ENCODE measurements at regions not wholly inside any gene's neighbourhood (a gene's known extent, or its start where the extent isn't known, plus 50 kb on each side); places are given as distances from the start of the nearest gene placed in this dataset.
"Not testable (repeated sequence)": the region's sequence is repeated elsewhere in the genome, so short reads cannot be mapped to it uniquely, and the experiment has no call there.

DNA sequence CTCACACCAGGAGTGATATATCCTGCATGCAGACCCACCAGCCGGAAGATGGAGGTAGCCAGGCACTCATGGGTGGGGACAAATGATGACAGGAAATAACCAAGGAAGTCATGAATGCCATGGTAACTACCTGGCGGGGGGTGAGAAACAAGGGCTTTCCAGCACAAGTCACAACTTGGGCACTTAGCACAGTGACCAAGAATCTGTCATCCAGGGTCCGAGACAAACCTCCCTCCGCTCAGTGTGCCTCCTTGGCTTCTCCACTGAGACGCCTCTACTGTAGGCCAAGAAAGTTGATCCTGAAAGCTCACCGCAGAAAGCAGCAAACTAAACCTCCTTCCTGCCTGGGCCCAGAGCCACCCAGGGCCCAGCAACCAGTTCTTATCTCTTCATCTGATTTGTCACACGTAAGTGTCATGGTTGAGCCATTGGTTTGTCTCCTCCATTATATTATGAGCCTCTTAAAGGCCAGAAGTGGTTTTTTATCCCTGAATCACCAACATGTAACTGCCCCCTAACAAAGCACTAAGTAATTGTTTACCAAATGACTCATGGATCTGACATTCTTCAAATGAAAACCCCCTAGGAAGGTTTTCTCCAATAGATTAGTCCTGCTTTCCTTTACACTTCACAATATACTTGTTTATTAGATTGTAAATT lies 84.3 kb upstream of the TAB2 start:
- intact Hi-C loops (cut with micrococcal nuclease) = loop anchor here (1.0 to 5.0 kb wide), 6 partner anchors 20 to 201 kb away; no protein-coding TSS in a partner anchor

DNA sequence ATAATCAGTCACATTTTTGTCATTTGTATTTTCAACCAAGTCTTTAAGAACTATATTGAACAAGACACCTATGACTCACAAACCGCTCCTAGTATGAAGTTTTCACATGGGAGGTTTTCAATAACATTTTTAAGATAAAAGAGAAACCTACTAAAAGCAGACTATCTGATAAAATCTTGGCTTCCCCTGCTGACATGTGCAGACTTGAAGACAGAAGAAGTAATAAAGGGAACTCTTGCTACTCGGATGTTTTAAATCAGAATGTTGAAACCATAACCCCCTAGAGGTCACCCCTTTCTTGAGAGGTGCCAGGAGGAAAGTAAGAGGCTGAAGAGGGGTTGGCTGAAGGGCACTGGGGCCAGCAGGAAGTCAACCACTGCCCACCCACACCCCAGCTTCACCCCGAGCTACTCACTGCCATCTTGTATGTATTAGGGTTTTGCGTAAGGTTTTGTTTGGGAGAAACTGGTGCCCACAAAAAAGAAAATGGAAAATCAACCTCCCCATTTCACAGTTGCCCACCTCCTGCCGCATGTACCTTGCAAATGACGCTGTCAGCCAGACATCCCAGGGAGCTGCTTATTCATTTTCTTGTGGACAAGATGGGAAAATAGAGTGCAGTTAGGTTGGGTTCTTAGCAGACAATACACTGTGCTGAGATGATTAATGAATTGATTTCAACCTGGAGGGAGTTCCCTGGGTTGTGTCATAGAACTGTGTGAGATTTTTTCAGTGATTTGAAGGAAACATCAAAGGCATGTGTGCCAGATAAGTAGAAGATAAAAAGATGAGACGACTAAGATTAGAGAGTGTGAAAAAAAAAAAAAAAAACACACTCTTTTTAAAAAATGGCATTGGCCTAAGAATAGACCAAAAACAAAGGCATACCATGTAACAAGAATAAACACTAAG lies 83.2 kb upstream of the TAB2 start:
- intact Hi-C loops (cut with micrococcal nuclease) = loop anchor here (1.0 to 5.0 kb wide), 5 partner anchors 83 to 202 kb away; partner anchors contain the start of gene TAB2

DNA sequence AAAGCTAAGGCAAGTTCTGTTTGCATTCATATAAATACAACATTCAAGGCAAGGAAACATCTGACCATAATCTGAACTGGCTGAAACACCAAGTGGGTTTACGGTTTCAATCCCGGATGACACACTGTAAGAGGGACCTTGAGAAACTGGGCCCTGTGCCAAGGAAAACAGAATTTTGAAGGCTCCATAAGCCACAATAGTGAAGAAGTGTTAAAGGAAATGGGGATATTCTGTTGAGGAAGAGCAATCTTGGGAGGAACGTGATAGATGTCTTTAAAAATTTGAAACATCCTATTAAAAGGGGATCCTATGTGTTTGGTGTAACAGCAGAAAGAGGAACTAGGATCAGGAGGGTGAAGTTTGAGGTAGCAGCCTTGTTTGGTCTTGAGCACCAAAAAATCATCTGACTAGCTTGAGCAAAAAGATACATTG lies 82.4 kb upstream of the TAB2 start:
- intact Hi-C loops (cut with micrococcal nuclease) = loop anchor here (2.0 kb wide), 1 partner anchor 152 kb away; no protein-coding TSS in a partner anchor

DNA sequence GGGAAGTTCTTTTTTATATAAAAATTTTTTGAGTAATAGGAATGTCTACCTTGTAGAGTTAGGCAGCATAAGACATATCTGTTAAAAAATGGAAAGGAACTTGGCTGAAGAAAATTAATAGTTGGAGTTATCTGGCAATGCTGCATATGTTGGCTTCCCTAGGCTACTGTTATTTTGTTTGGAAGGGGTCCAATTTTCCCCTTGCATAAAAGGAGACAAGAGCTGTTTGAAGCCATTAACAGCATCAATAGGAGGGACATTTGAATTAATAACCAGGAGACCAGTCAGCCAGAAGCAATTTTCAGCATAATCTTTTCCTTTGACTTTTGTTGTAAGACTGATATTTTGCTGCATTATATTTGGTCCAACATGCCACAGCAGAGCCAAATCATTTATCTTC lies 80.9 kb upstream of the TAB2 start:
- intact Hi-C loops (cut with micrococcal nuclease) = no loop called here

DNA sequence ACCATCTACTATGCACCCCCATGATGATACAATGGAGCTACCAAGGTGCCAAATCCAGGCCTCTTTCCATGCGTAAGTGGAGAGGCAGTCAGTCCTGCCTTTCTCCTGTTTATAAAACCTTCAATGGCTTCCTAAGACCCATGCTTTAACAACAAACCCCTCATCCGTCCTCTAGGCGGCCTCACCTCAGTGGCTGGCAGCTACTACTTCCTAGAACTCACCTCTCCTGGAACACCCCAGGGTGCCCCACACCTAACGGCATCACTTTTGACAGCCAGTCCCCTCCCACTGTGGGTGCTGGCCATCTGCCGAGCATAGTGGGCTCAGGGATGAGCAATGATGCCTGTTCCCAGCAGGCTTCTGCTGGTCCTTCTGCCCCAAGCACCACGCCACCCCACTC lies 80.0 kb upstream of the TAB2 start:
- intact Hi-C loops (cut with micrococcal nuclease) = no loop called here

DNA sequence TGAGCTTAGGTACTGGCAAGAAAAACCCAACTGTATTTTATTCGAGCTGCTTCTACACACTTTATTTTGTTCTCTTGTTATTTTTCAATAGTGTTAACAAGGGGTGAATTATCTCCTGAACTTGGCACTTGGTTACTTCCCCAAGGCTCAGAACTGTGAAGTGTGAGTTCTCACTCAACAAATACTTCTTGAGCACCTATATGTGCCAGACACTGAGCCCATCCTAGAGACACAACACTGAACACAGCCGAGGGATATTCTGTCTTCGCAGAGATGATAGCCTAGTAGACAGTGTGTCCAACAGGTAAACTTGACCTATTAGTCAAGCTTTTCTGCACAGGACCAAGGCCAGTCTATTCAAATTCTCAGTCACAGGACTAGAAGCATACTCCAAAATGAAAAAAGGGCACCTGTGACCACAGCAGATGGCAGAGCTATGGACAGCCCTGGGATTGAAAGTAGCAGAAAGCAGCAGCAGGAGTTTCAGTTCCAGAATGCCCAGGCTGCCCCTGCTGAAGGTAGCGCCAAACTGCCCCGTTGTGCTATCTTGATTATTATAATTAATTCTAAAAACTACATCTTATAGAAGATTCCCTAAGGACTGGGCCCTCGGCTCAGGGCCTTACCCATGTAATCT lies 77.8 kb upstream of the TAB2 start:
- intact Hi-C loops (cut with micrococcal nuclease) = no loop called here

DNA sequence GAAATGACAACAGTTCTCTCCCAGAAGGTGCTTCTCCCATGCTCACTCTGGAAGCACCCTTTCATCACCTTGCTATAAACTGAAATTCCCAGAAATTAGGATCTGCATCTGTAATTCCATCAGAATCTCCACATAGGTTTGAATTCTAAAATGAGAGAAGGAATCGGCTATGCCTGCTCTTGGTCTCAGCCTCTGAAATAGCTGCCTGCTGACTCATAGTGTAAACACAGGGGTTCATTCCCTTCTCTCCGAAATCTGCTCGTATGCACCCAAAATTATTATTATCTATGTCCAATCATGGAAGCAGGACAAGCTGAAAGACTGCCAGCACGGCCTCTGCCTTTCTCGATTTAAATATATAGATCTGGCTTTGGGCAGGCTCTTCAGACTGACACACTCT lies 74.6 kb upstream of the TAB2 start:
- intact Hi-C loops (cut with micrococcal nuclease) = no loop called here

DNA sequence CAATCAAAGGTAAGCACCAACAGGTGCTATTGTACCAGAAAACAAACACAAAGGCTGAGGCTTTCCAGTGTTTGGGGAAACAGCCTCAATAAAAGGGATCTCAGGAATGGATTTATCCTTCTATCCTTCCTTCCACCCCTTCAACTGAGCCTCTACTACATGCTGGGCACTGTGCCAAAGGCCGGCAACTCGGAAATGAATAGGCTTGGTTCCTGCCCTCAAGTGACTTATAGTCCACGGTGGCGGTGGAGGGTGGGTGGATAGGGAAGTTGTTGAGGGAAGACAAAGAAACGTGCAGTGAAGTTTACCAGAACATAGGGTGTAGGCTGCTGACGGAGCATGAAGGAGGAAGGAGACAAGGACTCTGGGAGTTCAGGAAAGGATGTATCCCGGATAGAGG lies 73.4 kb upstream of the TAB2 start:
- intact Hi-C loops (cut with micrococcal nuclease) = no loop called here

DNA sequence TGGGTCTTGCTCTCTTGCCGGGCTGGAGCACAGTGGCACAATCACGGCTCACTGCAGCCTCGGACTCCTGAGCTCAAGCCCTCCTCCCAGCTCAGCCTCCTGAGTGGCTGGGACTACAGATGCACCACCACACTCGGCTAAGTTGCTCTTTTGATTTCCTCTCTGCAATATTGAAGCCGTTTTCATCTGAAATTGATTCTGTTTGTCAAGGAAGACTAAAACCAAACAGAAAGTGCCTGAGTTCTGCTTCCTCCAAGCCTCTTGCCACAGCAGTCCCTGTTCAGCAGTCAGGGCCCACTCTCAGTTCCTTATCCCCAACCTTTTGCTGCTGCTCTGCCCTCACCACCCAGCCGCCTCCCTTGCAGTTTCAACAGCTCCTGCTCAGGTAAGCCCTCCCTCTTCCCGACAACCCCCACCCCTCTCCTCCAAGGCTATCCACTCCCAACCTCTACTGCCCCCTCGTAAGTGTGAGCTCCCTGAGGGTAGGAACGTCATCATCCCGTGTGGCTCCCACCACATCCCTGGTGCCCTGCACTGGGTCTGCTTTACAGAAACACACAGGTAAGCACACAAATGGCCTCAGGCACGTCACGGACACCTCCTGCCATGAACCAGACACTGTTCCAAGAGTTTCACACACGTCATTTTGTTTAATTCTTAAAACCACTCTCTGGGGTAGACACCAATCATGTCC lies 70.7 kb upstream of the TAB2 start:
- intact Hi-C loops (cut with micrococcal nuclease) = no loop called here

DNA sequence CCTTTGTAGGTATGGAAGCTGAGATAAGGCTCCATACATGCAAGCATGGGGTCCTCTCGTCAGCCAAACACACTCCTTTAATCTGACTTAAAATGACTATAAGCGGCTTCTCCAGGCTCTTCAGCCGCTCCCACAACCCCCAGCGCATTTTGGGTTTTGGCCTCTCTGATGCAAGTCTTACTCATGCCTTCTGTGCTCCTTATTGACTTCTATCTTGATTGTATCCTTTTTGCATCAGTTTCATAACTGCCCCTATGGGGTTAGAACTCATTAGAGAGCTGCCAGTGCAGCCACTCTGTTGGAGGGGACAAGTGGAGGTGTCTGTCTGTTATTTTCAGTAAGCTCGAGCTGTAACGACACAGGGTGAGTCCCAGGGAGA lies 70.1 kb upstream of the TAB2 start:
- intact Hi-C loops (cut with micrococcal nuclease) = no loop called here

DNA sequence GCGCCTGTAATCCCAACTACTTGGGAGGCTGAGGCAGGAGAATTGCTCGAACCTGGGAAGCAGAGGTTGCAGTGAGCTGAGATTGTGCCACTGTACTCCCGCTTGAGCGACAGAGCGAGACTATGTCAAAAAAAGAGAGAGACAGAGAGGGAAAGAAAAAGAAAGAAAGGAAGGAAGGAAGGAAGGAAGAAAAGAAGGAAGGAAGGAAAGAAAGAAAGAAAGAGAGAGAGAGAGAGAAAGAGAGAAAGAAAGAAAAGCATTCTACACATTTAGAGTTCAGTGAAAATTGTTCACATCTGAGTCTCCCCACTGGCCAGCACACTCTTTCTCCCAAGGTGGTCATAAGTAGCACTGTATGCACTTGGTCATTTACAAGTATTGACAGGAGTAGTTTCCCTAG lies 69.2 kb upstream of the TAB2 start:
- intact Hi-C loops (cut with micrococcal nuclease) = not testable (repeated sequence)

DNA sequence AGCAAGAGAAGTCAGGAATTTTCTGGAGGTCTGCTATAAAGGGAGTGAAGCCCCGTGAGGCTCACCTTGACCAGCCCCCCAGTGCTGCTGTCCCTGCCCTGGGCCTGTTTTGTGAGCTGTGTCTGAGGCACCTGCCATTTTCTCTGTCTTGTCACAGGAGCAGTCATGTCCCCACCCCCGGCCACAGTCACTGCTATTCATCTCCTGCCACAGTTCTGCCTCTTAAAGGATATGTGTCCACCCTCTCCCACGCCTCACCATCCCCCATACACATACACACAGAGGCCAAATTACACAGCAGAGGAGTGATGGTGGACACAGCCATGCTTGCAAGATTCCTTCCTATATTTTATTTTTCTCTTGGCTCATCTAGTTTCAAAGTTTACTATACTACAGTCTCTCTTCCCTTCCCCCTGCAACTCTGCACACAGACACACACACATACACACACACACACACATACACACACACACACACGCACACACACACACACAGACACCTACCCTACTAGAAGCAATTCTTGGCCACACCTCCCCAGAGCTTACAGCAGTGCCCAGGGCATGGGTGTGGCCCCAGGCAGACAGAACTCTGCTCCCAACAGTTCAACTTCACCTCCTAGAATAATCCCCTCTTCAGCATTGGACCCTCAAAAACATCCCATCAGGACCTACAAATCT lies 68.7 kb upstream of the TAB2 start:
- intact Hi-C loops (cut with micrococcal nuclease) = no loop called here

DNA sequence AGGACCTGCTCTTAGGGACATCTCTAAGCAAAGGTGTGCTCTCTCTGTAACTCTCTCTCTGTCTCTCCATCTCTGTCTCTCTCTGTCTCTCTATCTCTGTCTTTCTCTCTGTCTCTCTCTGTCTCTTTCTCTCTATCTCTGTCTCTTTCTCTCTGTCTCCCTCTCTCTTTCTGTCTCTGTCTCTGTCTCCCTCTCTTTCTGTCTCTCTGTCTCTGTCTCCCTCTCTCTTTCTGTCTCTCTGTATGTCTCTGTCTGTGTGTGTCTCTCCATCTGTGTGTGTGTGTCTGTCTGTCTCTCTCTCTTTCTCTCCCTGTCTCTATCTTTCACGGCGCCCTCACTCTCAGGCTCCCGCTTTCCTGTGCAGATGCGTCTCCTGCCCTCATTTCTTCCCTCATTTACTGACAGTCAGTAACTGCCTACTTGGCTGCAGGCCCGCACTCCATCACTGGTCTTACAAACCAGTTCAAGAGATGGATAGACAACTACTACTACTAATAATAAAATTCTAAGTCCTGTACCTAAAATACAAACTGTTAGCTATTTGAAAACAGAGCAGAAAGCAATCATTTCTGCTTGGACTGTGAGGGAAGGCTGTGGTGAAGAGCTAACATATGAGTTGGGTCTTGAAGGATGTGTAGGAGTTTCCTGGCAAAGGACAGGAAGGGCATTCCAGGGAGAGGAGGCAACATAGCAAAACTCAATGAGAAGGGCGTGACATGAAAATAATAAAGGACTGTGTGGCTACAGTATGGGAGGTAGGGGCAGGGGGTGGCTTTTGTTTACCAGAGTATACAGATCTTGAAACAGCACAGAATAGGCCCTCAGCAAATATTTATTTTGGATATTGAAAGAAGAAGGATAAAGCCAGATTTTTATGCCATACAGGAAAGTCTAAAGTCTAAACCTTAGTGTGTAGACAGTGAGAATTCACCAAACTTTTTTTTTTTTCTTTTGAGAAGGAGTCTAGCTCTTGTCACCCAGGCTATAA lies 67.8 kb upstream of the TAB2 start:
- intact Hi-C loops (cut with micrococcal nuclease) = no loop called here

DNA sequence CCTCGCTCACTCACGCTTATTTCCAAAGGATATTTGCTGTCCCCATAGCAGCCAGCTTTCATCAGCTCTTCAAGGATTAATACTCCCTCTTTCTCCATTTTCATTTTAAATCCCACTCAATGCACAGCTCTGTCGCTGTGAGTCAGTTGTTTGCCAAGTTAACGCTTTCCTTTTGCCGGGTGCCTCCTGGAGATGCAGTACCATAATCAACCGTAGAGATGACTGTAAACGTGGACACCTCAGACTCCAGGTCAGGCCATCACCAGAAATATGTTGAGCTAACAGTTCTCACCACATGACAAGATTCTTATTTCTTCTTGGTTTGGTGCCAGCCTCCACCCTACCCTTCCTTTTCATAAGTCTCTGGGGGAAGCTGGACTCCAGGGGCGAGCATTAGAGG lies 66.6 kb upstream of the TAB2 start:
- intact Hi-C loops (cut with micrococcal nuclease) = no loop called here

DNA sequence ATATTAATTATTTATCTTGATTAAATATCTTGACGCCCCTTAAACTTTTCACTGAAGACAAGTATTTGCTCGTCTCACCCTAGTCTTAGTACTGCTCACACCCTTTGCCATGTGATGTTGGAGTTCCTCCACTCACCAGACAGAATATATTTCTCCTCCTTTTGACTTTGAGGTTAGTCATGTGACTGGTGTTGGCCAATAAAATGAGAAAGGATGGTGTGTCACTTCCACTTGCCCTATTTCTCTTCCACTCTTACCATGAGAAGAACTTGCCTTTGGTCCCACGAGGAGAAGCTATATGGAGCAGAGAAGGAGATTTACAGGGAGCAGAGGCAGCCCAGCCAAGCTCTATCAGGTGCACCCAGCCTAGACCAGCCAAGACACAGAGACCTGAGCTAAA lies 64.9 kb upstream of the TAB2 start:
- intact Hi-C loops (cut with micrococcal nuclease) = no loop called here

DNA sequence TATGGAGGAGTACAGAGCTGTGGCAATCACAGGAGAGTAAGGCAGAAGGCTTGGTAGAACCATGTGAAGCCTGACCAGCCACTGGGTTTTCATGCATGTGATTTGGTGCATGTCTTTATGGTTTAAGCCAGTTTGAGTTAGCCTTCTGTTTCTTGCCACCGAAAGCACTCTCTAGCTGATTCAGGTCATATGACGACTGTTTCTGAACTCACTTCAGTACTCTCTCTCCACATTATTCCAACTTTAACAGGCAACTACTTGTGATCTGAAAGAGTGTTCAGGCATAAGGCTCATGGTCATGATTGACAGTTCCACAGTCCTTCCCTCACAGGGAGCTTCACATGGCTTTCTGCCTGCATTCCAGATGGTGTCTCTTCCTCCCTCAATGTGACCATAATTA lies 63.3 kb upstream of the TAB2 start:
- intact Hi-C loops (cut with micrococcal nuclease) = no loop called here

DNA sequence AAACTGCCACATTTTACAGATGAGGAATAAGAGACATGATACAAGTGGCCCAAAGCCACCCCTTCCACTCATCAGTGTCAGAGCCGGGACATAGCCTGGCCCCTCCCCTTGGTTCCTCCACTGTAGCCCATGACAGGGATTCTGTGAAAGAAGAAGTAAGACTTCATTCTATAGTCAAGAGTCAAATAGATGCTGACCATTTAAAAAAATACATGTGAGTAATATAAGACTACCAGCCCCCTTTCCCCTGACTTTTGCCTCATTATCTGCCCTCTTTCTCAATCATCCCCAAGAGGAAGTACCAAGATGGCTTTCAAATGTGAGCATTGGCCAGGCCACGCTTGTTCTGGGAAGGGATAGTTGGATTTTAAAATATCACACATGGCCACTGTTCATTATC lies 57.8 kb upstream of the TAB2 start:
- intact Hi-C loops (cut with micrococcal nuclease) = no loop called here

DNA sequence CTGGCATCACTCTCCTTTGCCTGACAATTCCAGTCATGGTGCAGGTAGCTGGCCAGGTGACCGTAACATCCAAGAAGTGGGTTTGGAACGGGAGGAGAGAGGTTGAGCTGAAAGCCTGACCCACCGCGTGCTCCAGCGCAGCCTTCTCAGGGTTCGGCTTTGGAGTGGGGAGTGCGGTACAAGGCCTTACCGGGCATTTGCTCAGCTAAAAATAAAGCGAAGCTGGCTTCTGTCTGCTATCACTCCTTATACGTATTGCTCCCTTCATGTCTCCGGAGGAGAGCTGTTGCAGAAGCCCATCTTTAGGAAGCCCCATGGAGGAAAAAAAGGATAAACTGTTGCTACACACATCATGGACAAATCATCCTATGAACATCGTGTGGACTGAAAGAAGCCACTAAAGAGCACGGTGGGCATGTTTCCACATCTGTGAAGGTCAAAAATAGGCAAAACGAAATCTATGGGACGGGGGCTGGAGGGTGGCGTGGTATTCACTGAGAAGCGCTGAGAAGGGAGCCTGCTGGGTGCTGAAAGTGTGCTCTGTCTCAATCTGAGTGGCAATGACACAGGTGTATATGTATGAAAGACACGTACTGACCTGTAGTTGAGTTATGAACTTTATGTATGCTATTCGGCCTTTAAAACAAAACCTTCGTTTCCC lies 57.2 kb upstream of the TAB2 start:
- intact Hi-C loops (cut with micrococcal nuclease) = no loop called here

DNA sequence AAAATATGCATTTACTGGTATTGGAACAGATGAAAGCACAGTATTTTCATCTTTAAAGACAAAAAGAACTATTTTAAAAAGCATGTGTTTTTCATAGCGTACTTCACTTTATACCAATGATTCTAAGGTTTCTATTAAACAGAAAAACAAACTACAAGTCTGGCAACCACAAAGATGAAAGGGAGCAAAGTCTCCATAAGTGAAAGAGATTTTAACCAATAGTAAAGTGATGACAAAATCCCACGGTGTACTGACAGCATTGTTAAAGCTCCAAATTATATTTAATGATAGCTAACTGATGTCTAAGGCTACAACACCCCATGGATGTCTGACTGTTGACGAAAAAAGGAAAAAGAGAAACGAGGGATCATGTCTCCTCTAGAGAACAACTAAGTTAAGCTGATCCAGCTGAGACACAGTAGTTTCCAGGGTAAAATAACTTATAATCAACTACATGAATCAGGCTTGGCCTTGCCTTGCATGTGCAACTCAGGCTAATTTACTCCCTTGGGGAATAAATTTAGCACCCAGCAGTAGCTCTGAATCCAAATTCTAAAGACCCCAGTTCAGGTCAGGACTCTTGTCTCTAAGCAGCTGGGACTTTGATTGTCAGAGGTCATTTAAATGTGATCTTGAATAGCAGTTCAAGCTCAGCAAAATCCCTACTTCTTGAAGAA lies 56.0 kb upstream of the TAB2 start:
- intact Hi-C loops (cut with micrococcal nuclease) = no loop called here

All from T-helper 2 cell treated with Interferon-gamma antibody and Interleukin-4, amounts not matched to agents 100 ng/mL and 5 ng/mL, for 36 hours (primary cell).